ENCODE measurements at regions not wholly inside any gene's neighbourhood (a gene's known extent, or its start where the extent isn't known, plus 50 kb on each side); places are given as distances from the start of the nearest gene placed in this dataset.

GRCh38 chr2:3005859-3006501, 371.6 kb downstream of the EIPR1 start:
- TF ChIP-seq, protein P1, sequence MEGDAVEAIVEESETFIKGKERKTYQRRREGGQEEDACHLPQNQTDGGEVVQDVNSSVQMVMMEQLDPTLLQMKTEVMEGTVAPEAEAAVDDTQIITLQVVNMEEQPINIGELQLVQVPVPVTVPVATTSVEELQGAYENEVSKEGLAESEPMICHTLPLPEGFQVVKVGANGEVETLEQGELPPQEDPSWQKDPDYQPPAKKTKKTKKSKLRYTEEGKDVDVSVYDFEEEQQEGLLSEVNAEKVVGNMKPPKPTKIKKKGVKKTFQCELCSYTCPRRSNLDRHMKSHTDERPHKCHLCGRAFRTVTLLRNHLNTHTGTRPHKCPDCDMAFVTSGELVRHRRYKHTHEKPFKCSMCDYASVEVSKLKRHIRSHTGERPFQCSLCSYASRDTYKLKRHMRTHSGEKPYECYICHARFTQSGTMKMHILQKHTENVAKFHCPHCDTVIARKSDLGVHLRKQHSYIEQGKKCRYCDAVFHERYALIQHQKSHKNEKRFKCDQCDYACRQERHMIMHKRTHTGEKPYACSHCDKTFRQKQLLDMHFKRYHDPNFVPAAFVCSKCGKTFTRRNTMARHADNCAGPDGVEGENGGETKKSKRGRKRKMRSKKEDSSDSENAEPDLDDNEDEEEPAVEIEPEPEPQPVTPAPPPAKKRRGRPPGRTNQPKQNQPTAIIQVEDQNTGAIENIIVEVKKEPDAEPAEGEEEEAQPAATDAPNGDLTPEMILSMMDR (IDR thresholded peaks at IDR 0.05; ENCODE audit: insufficient read depth, low read depth, low read length) = no peak
- POLR2A ChIA-PET = no interaction called here
- Histone ChIP-seq H3K36me3 (ENCODE audit: control insufficient read depth, insufficient read depth, low read length) (no peaks in the 10 kb centered on the region), H3K27me3 (ENCODE audit: control insufficient read depth, insufficient read depth, low read length) (no peaks in the 10 kb centered on the region), H3K4me3 (ENCODE audit: low read depth, low read length) (no peak overlapping the region)
- DNase-seq (ENCODE audit: low read depth) = no peak
- CTCF ChIA-PET = no interaction called here

DNA sequence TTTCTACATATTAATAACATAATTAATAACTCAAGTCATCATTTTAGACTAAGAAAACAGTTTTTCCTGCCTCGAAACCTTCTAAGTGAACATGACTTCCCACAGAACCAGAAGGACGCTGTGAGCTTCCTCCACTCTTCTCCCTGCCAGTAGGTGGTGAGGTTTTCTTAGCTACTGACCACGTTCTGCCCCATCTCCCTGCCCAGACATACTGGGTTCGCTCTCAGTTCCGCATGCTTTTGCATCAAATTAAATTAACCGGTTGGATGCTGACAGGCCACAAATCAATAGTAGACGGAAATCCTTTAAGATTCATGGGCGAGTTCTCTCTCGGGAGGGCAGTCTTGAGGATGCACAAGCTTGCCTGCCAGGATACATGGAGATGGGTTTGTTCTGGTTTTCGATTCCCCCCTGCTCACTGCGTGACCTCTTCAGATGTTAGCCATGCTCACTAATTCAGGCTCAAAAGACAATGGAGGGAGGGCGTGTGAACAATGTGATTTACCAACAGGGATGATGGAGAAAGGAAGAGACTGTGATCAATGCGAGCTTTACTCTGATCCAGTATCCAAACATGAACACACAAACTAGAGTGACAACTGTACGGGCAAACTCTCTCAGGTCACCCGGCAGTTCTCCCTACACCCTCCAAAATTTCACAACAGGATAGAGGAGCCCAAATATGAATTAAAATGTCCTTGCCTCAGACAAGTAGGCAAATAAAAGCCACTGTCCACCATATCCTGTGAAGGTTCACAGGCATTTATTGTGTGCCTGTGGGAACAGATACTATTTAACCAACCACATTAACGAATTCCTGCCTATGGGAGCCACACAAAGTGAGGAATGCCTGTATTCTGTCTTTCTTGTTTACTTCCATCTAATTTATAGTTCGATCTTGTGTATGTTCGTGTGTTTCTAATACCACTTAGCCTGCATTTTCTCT, 375.7 kb downstream of the EIPR1 start:
- no peak for DNase-seq (ENCODE audit: low read depth)
- H3K36me3 ChIP-seq (ENCODE audit: control insufficient read depth, insufficient read depth, low read length) = no peaks in the 10 kb centered on the region
- H3K4me3 ChIP-seq (ENCODE audit: low read depth, low read length) = no peak overlapping the region
- TF ChIP-seq, protein P1 (IDR thresholded peaks at IDR 0.05; ENCODE audit: insufficient read depth, low read depth, low read length) = no peak
- ChIA-PET POLR2A (no interaction called here), CTCF (interaction anchor here (1.0 kb wide), 1 partner anchor 301 kb away, joined by 3 read pairs; no protein-coding TSS in a partner anchor)
- no peaks in the 10 kb centered on the region for H3K27me3 ChIP-seq (ENCODE audit: control insufficient read depth, insufficient read depth, low read length)

DNA sequence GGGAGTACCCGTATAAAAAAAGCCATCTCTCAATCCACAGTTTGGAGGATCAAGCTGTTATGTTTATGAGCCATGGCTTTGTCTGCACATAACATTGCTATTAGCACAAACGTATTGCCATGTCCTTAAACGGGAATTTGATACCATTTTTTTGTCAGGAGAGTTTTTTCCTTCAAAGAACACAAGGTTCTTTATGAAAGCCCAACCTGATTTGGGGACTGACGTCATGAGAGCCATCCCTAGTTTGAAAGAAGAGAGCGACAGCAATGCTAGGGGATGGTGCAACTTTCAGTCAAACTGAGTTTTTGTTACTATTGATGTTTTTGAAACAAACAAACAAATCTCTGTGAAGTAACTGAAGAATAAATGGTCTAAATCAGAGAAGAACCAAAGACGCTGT, 376.6 kb downstream of the EIPR1 start:
- TF ChIP-seq, protein P1 (IDR thresholded peaks at IDR 0.05; ENCODE audit: insufficient read depth, low read depth, low read length) = no peak
- CTCF ChIA-PET = interaction anchor here (1.0 kb wide), 1 partner anchor 302 kb away, joined by 3 read pairs; no protein-coding TSS in a partner anchor
- POLR2A ChIA-PET = no interaction called here

DNA sequence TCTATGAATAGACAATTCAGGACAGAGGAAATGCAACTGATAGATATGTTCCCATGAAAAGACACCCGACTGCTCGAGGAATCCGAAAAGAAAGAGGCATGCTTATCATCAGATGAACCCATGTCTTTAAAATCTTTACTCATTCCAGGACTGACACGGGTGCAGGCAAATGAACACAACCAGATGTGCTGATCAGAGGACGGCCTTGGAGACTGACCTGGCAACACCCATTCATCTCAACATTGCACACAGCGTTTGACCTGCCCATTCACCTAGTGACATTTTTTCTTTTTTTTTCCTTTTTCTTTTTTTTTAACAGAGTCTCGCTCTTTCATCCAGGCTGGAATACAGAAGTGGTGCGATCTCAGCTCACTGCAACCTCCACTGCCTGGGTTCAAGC, 377.5 kb downstream of the EIPR1 start:
- Histone ChIP-seq H3K4me3 (ENCODE audit: low read depth, low read length) (no peak overlapping the region), H3K36me3 (ENCODE audit: control insufficient read depth, insufficient read depth, low read length) (no peaks in the 10 kb centered on the region), H3K27me3 (ENCODE audit: control insufficient read depth, insufficient read depth, low read length) (no peaks in the 10 kb centered on the region)
- no peak for DNase-seq (ENCODE audit: low read depth)
- TF ChIP-seq, protein P1 (IDR thresholded peaks at IDR 0.05; ENCODE audit: insufficient read depth, low read depth, low read length) = no peak
- ChIA-PET POLR2A (no interaction called here), CTCF (no interaction called here)

More for the DNA sequence above, 376.6 kb downstream of the EIPR1 start:
- H3K27me3 ChIP-seq (ENCODE audit: control insufficient read depth, insufficient read depth, low read length) = no peaks in the 10 kb centered on the region
- H3K4me3 ChIP-seq (ENCODE audit: low read depth, low read length) = no peak overlapping the region
- H3K36me3 ChIP-seq (ENCODE audit: control insufficient read depth, insufficient read depth, low read length) = no peaks in the 10 kb centered on the region
- DNase-seq (ENCODE audit: low read depth) = no peak

GRCh38 chr2:2998971-2999370, 378.6 kb downstream of the EIPR1 start:
- no peak overlapping the region for H3K4me3 ChIP-seq (ENCODE audit: low read depth, low read length)
- ChIA-PET CTCF (no interaction called here), POLR2A (no interaction called here)
- no peaks in the 10 kb centered on the region for H3K36me3 ChIP-seq (ENCODE audit: control insufficient read depth, insufficient read depth, low read length)
- no peak for DNase-seq (ENCODE audit: low read depth)
- TF ChIP-seq, protein P1 (IDR thresholded peaks at IDR 0.05; ENCODE audit: insufficient read depth, low read depth, low read length) = no peak
- no peaks in the 10 kb centered on the region for H3K27me3 ChIP-seq (ENCODE audit: control insufficient read depth, insufficient read depth, low read length)
